HEK293 (cell line): ENCODE measurements at regions not wholly inside any gene's neighbourhood (a gene's known extent, or its start where the extent isn't known, plus 50 kb on each side); places are given as distances from the start of the nearest gene placed in this dataset.

Experiments used
- CTCF ChIA-PET: fragments of 350-600 bp; formaldehyde crosslinking; extraction: SDS; loops from one replicate; lab custom pipeline; 2021; ENCODE audit warnings: antibody characterized with exemption; lab: Yijun Ruan, JAX
- POLR2A ChIA-PET: fragments of 300-600 bp; formaldehyde crosslinking; extraction: SDS; loops from one replicate; lab custom pipeline; 2020; ENCODE audit warnings: antibody characterized with exemption, inconsistent platforms; lab: Yijun Ruan, JAX
- H3K27ac ChIP-seq: fragments of 200-500 bp; sonication (Bioruptor generic); 2 replicates; pipeline ENCODE4 v1.5.1; 2014; ENCODE audit warnings: low read depth, low read length, control low read depth, inconsistent platforms; ENCODE audit errors: extremely low read depth
- H3K36me3 ChIP-seq, 2 experiments: fragments of 200-500 bp in 1 of 2; sonication (Bioruptor generic) in 1 of 2; 1 replicate in 1 of 2; 2 replicates in 1 of 2; pipeline ENCODE4 v1.5.1; 2014 to 2017; ENCODE audit warnings: inconsistent platforms in 2 of 2, low read length in 2 of 2; ENCODE audit not compliant: control insufficient read depth in 2 of 2, insufficient read depth in 1 of 2
- H3K4me1 ChIP-seq: fragments of 200-500 bp; sonication (Bioruptor generic); 2 replicates; pipeline ENCODE4 v1.5.1; 2014; ENCODE audit warnings: mild to moderate bottlenecking, low read length, inconsistent platforms; ENCODE audit not compliant: control insufficient read depth, insufficient read depth
- H3K4me3 ChIP-seq: 2 replicates; pipeline ENCODE4 v1.5.1; 2011; ENCODE audit warnings: low read depth, mild to moderate bottlenecking, control low read depth, low read length, moderate library complexity
- H3K9me3 ChIP-seq: fragments of 200-500 bp; sonication (Bioruptor generic); 2 replicates; pipeline ENCODE4 v1.5.1; 2014; ENCODE audit warnings: low read depth, low read length, inconsistent platforms; ENCODE audit not compliant: control insufficient read depth, insufficient read depth
- KLF10 ChIP-seq: fragments of 450-650 bp; IDR thresholded peaks from 2 replicates; pipeline ENCODE4 v1.5.1; 2018; ENCODE audit warnings: missing biosample characterization, mild to moderate bottlenecking, missing genetic modification characterization
- SCRT1 ChIP-seq: fragments of 450-650 bp; formaldehyde crosslinking; IDR thresholded peaks from 2 replicates; pipeline ENCODE4 v1.5.1; 2016; ENCODE audit warnings: missing biosample characterization, missing genetic modification characterization, borderline replicate concordance
- TRIM28 ChIP-seq: IDR thresholded peaks from 2 replicates; pipeline ENCODE4 v1.6.1; 2011; ENCODE audit warnings: low read length, control low read depth, borderline replicate concordance
- ZBTB48 ChIP-seq: fragments of 450-650 bp; formaldehyde crosslinking; IDR thresholded peaks from 2 replicates; pipeline ENCODE4 v1.5.1; 2016; ENCODE audit warnings: missing biosample characterization, missing genetic modification characterization
- ZBTB8A ChIP-seq: fragments of 450-650 bp; formaldehyde crosslinking; IDR thresholded peaks from 2 replicates; pipeline ENCODE4 v1.5.1; 2016; ENCODE audit warnings: missing biosample characterization, missing genetic modification characterization
- ZNF112 ChIP-seq: fragments of 450-650 bp; formaldehyde crosslinking; IDR thresholded peaks from 2 replicates; pipeline ENCODE4 v1.5.0; 2017; ENCODE audit warnings: missing biosample characterization, missing genetic modification characterization
- ZNF121 ChIP-seq: fragments of 450-650 bp; formaldehyde crosslinking; IDR thresholded peaks from 2 replicates; pipeline ENCODE4 v1.5.1; 2016; ENCODE audit warnings: missing biosample characterization, missing genetic modification characterization
- ZNF211 ChIP-seq: fragments of 450-650 bp; formaldehyde crosslinking; IDR thresholded peaks from 2 replicates; pipeline ENCODE4 v1.5.1; 2016; ENCODE audit warnings: low read depth, missing biosample characterization, missing genetic modification characterization
- ZNF350 ChIP-seq: fragments of 450-650 bp; formaldehyde crosslinking; IDR thresholded peaks from 2 replicates; pipeline ENCODE4 v1.5.0; 2017; ENCODE audit warnings: missing biosample characterization, mild to moderate bottlenecking, missing genetic modification characterization
- ZNF366 ChIP-seq: fragments of 450-650 bp; formaldehyde crosslinking; conservative IDR thresholded peaks from 2 replicates; pipeline ENCODE4 v1.5.1; 2016; ENCODE audit warnings: missing biosample characterization, missing genetic modification characterization
- ZNF48 ChIP-seq: fragments of 450-650 bp; formaldehyde crosslinking; IDR thresholded peaks from 2 replicates; pipeline ENCODE4 v1.5.1; 2016; ENCODE audit warnings: missing biosample characterization, missing genetic modification characterization
- ZNF549 ChIP-seq: fragments of 450-650 bp; IDR thresholded peaks from 2 replicates; pipeline ENCODE4 v1.5.1; 2018; ENCODE audit warnings: missing biosample characterization, missing genetic modification characterization, mild to moderate bottlenecking, inconsistent platforms, moderate library complexity
- ZNF830 ChIP-seq: fragments of 450-650 bp; IDR thresholded peaks from 2 replicates; pipeline ENCODE4 v1.5.0; 2018; ENCODE audit warnings: missing biosample characterization, missing genetic modification characterization, low read depth, mild to moderate bottlenecking, moderate library complexity
- TF ChIP-seq, protein P1 (sequence below): fragments of 450-650 bp; formaldehyde crosslinking; IDR thresholded peaks from 2 replicates; pipeline ENCODE4 v1.5.1; 2016; ENCODE audit warnings: missing biosample characterization, missing genetic modification characterization
- TF ChIP-seq, protein P2 (sequence below): fragments of 450-650 bp; formaldehyde crosslinking; IDR thresholded peaks from 2 replicates; pipeline ENCODE4 v1.5.1; 2016; ENCODE audit warnings: missing biosample characterization, missing genetic modification characterization
- TF ChIP-seq, protein P3 (sequence below): fragments of 450-650 bp; formaldehyde crosslinking; IDR thresholded peaks from 2 replicates; pipeline ENCODE4 v1.5.1; 2016; ENCODE audit warnings: missing biosample characterization, missing genetic modification characterization, borderline replicate concordance
- TF ChIP-seq, protein P4 (sequence below): fragments of 450-650 bp; formaldehyde crosslinking; IDR thresholded peaks from 2 replicates; pipeline ENCODE4; 2016; ENCODE audit warnings: missing biosample characterization, missing genetic modification characterization

DNA sequence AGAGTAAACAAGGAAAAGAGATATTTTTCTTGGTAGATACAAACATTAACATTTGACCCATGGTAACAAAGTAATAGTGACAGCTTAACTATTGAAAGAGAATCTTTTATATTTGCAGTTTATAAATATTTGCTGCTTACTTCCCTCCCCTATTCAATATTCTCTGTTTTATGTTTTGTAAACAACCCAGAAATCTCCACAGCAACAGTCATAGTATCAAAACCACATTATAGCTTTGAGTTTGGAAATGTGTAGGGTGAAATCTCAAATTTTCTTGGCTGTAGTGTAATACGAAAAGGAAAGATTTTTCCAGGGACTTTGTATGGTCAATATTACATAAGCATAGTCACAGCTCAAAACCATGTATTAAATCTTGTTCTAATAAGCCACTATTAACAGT lies 511.2 kb downstream of the METTL4 start:
- Histone ChIP-seq H3K36me3 (no peaks in the 10 kb centered on the region), H3K27ac (no peak overlapping the region), H3K4me3 (no peak overlapping the region), H3K9me3 (no peaks in the 10 kb centered on the region), H3K4me1 (no peaks in the 10 kb centered on the region)
- TF ChIP-seq, protein P1, sequence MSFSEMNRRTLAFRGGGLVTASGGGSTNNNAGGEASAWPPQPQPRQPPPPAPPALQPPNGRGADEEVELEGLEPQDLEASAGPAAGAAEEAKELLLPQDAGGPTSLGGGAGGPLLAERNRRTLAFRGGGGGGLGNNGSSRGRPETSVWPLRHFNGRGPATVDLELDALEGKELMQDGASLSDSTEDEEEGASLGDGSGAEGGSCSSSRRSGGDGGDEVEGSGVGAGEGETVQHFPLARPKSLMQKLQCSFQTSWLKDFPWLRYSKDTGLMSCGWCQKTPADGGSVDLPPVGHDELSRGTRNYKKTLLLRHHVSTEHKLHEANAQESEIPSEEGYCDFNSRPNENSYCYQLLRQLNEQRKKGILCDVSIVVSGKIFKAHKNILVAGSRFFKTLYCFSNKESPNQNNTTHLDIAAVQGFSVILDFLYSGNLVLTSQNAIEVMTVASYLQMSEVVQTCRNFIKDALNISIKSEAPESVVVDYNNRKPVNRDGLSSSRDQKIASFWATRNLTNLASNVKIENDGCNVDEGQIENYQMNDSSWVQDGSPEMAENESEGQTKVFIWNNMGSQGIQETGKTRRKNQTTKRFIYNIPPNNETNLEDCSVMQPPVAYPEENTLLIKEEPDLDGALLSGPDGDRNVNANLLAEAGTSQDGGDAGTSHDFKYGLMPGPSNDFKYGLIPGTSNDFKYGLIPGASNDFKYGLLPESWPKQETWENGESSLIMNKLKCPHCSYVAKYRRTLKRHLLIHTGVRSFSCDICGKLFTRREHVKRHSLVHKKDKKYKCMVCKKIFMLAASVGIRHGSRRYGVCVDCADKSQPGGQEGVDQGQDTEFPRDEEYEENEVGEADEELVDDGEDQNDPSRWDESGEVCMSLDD (tag by site-specific recombination) = no peak
- TF ChIP-seq SCRT1 = no peak
- no peak for TF ChIP-seq ZNF366 (tag by site-specific recombination)
- TF ChIP-seq ZNF211 = no peak
- TF ChIP-seq ZBTB8A = no peak
- no peak for TF ChIP-seq ZBTB48 (tag by site-specific recombination)
- no peak for TF ChIP-seq KLF10 (tag by site-specific recombination)
- TF ChIP-seq, protein P2, sequence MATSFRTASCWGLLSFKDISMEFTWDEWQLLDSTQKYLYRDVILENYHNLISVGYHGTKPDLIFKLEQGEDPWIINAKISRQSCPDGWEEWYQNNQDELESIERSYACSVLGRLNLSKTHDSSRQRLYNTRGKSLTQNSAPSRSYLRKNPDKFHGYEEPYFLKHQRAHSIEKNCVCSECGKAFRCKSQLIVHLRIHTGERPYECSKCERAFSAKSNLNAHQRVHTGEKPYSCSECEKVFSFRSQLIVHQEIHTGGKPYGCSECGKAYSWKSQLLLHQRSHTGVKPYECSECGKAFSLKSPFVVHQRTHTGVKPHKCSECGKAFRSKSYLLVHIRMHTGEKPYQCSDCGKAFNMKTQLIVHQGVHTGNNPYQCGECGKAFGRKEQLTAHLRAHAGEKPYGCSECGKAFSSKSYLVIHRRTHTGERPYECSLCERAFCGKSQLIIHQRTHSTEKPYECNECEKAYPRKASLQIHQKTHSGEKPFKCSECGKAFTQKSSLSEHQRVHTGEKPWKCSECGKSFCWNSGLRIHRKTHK (tag by site-specific recombination) = no peak
- TF ChIP-seq ZNF121 (tag by site-specific recombination) = no peak
- no peak for TF ChIP-seq ZNF350 (tag by site-specific recombination)
- no peak for TF ChIP-seq ZNF830 (tag by site-specific recombination)
- TF ChIP-seq ZNF112 (tag by site-specific recombination) = no peak
- TF ChIP-seq ZNF48 (tag by site-specific recombination) = no peak
- TF ChIP-seq TRIM28 = no peak
- TF ChIP-seq, protein P3, sequence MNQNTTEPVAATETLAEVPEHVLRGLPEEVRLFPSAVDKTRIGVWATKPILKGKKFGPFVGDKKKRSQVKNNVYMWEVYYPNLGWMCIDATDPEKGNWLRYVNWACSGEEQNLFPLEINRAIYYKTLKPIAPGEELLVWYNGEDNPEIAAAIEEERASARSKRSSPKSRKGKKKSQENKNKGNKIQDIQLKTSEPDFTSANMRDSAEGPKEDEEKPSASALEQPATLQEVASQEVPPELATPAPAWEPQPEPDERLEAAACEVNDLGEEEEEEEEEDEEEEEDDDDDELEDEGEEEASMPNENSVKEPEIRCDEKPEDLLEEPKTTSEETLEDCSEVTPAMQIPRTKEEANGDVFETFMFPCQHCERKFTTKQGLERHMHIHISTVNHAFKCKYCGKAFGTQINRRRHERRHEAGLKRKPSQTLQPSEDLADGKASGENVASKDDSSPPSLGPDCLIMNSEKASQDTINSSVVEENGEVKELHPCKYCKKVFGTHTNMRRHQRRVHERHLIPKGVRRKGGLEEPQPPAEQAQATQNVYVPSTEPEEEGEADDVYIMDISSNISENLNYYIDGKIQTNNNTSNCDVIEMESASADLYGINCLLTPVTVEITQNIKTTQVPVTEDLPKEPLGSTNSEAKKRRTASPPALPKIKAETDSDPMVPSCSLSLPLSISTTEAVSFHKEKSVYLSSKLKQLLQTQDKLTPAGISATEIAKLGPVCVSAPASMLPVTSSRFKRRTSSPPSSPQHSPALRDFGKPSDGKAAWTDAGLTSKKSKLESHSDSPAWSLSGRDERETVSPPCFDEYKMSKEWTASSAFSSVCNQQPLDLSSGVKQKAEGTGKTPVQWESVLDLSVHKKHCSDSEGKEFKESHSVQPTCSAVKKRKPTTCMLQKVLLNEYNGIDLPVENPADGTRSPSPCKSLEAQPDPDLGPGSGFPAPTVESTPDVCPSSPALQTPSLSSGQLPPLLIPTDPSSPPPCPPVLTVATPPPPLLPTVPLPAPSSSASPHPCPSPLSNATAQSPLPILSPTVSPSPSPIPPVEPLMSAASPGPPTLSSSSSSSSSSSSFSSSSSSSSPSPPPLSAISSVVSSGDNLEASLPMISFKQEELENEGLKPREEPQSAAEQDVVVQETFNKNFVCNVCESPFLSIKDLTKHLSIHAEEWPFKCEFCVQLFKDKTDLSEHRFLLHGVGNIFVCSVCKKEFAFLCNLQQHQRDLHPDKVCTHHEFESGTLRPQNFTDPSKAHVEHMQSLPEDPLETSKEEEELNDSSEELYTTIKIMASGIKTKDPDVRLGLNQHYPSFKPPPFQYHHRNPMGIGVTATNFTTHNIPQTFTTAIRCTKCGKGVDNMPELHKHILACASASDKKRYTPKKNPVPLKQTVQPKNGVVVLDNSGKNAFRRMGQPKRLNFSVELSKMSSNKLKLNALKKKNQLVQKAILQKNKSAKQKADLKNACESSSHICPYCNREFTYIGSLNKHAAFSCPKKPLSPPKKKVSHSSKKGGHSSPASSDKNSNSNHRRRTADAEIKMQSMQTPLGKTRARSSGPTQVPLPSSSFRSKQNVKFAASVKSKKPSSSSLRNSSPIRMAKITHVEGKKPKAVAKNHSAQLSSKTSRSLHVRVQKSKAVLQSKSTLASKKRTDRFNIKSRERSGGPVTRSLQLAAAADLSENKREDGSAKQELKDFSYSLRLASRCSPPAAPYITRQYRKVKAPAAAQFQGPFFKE (tag by site-specific recombination) = no peak
- TF ChIP-seq, protein P4, sequence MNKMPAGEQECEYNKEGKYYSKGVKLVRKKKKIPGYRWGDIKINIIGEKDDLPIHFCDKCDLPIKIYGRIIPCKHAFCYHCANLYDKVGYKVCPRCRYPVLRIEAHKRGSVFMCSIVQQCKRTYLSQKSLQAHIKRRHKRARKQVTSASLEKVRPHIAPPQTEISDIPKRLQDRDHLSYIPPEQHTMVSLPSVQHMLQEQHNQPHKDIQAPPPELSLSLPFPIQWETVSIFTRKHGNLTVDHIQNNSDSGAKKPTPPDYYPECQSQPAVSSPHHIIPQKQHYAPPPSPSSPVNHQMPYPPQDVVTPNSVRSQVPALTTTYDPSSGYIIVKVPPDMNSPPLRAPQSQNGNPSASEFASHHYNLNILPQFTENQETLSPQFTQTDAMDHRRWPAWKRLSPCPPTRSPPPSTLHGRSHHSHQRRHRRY (tag by site-specific recombination) = no peak
- TF ChIP-seq ZNF549 (tag by site-specific recombination) = no peak
- POLR2A ChIA-PET = no interaction called here
- CTCF ChIA-PET = no interaction called here
